ENCODE measurements at regions not wholly inside any gene's neighbourhood (a gene's known extent, or its start where the extent isn't known, plus 50 kb on each side); places are given as distances from the start of the nearest gene placed in this dataset.

DNA sequence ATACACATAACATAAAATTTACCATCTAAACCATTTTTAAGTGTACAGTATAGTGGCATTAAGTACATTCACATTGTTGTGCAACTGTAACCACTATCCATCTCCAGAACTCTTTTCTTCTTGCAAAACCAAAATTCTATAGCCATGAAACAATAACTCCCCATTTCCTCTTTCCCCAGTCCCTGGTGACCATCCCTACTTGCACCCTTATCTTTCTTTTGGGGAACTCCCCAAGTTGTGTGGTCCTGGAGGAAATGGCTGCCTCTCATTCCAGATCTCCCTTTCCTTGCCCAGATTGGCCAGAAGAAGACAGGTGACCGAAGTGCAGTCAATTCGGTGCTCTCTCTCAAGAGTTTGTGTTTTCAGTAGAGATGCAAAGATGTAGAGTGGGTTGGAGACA, 389.6 kb upstream of the C1orf87 start:
- TF ChIP-seq CTCF (IDR thresholded peaks at IDR 0.05) = no peak
- H3K9me3 ChIP-seq = peaks cover 0 to 5% of the 10 kb centered on the region in 2 donors
- no peak overlapping the region for H3K27ac ChIP-seq
- DNase-seq (ENCODE audit: low spot score in 2 of 2) = no peak
- H3K4me3 ChIP-seq = no peak overlapping the region
- H3K27me3 ChIP-seq = no peaks in the 10 kb centered on the region
- H3K4me1 ChIP-seq = no peaks in the 10 kb centered on the region
- no peaks in the 10 kb centered on the region for H3K36me3 ChIP-seq
- intact Hi-C loops (cut with DNase I) = no loop called here

DNA sequence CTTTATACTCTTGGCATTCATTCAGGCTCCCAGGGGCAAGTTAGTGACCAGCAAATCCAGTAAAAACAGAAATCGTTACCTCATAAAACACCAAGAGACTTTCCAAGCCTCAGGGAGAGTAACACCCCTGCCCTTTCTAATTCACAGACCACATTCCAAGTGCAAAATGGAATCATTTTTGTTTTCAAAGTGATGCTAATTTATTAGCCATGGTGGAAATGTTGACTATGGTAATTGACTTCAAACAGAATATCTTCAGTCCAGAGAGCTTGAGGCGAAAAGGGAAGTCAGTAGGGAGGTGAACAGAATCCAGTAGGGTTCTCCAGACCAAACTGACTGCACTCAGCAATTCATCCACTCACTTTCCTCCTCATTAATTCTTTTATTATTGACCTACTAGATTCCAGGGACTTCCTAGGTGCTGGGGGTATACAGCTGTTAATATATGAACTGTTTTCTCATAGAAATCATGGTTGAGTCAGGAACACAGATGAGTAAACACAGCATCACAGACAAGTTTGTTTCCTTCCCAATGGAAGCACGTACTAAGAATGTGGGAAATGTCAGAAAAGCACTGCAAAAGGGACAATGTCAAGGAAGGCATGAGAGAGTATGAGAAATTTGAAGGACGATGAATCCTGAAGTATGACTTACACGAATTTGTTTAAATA, 388.5 kb upstream of the C1orf87 start:
- DNase-seq (ENCODE audit: low spot score in 2 of 2) = no peak
- Histone ChIP-seq H3K36me3 (no peaks in the 10 kb centered on the region), H3K4me3 (no peak overlapping the region), H3K9me3 (peaks cover 5 to 13% of the 10 kb centered on the region in 2 donors), H3K27ac (no peak overlapping the region), H3K27me3 (no peaks in the 10 kb centered on the region), H3K4me1 (no peaks in the 10 kb centered on the region)
- no peak for TF ChIP-seq CTCF (IDR thresholded peaks at IDR 0.05)
- intact Hi-C loops (cut with DNase I) = no loop called here

- intact Hi-C loops (cut with DNase I) = no loop called here
- TF ChIP-seq CTCF (IDR thresholded peaks at IDR 0.05) = no peak
- Histone ChIP-seq H3K4me3 (no peak overlapping the region), H3K36me3 (no peaks in the 10 kb centered on the region), H3K27ac (no peak overlapping the region), H3K9me3 (peaks cover 13 to 17% of the 10 kb centered on the region in 2 donors), H3K4me1 (no peaks in the 10 kb centered on the region), H3K27me3 (no peaks in the 10 kb centered on the region)
- no peak for DNase-seq (ENCODE audit: low spot score in 2 of 2)
Observed at GRCh38 chr1:60458111-60458510, 384.5 kb upstream of the C1orf87 start.

DNA sequence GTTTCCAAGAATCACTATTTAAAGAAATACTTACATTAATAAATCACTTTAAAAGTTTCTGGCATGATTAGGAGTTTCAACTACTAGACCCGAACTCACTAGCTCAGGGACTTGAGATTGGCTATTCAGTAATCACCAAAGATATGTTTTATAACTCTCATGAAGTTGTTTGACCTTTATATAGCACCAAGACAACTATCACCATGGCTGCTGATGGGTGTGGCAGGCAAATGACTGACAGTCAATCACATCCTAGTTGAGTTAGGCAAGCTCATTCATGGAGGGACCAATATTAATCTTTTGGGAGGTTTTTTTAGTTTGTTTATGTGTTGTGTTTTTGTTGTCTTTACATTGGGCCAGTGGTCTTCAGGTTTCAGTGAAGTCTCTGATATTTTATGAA, 376.3 kb upstream of the C1orf87 start:
- Histone ChIP-seq H3K4me1 (no peaks in the 10 kb centered on the region), H3K36me3 (no peaks in the 10 kb centered on the region), H3K27ac (no peak overlapping the region), H3K27me3 (no peaks in the 10 kb centered on the region), H3K9me3 (no peaks in the 10 kb centered on the region), H3K4me3 (no peak overlapping the region)
- DNase-seq (ENCODE audit: low spot score in 2 of 2) = no peak
- TF ChIP-seq CTCF (IDR thresholded peaks at IDR 0.05) = no peak
- intact Hi-C loops (cut with DNase I) = no loop called here

DNA sequence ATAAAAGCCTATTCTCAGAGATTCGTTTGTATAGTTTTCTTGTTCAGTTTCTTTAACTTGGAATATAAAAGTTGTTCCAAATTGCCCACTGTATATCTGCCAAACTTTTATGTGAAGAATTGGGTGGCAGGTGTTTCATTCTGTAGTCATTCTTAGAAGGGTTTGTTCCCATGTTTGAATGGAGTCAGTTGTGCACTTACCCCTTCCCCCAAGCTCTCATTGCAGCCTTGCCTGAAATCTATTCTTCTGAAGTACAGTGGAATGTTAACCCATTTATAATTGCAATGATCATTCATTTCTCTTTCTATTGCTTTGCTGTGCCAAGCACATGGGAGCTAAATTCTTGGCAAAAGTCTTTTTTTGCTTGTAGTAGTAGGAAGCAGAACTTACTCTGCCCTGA, 375.3 kb upstream of the C1orf87 start:
- no peak for DNase-seq (ENCODE audit: low spot score in 2 of 2)
- Histone ChIP-seq H3K27ac (no peak overlapping the region), H3K9me3 (no peaks in the 10 kb centered on the region), H3K36me3 (no peaks in the 10 kb centered on the region), H3K4me1 (no peaks in the 10 kb centered on the region), H3K27me3 (no peaks in the 10 kb centered on the region), H3K4me3 (no peak overlapping the region)
- TF ChIP-seq CTCF (IDR thresholded peaks at IDR 0.05) = no peak
- intact Hi-C loops (cut with DNase I) = no loop called here

DNA sequence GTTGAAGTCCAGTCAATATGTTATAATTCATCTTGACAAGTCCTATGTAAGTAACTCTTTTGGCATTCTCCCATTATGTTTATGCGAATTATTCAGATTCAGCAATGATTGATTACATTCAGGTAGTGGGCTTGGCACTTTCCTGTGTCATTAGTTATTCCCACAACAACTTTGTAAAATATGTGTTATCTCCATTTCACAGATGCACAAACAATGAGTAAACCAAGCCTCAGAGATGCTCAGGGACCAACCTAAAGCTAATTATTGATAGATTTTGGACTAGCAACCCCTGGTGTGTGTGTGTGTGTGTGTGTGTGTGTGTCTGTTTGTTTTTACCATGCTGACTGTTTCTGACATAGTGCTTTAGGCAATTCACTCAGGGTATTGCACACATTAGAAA, 371.1 kb upstream of the C1orf87 start:
- Histone ChIP-seq H3K9me3 (no peaks in the 10 kb centered on the region), H3K27ac (no peak overlapping the region), H3K36me3 (no peaks in the 10 kb centered on the region), H3K27me3 (no peaks in the 10 kb centered on the region), H3K4me3 (no peak overlapping the region), H3K4me1 (no peaks in the 10 kb centered on the region)
- no peak for TF ChIP-seq CTCF (IDR thresholded peaks at IDR 0.05)
- DNase-seq (ENCODE audit: low spot score in 2 of 2) = no peak
- intact Hi-C loops (cut with DNase I) = no loop called here
